ENCODE measurements at regions not wholly inside any gene's neighbourhood (a gene's known extent, or its start where the extent isn't known, plus 50 kb on each side); places are given as distances from the start of the nearest gene placed in this dataset.

DNA sequence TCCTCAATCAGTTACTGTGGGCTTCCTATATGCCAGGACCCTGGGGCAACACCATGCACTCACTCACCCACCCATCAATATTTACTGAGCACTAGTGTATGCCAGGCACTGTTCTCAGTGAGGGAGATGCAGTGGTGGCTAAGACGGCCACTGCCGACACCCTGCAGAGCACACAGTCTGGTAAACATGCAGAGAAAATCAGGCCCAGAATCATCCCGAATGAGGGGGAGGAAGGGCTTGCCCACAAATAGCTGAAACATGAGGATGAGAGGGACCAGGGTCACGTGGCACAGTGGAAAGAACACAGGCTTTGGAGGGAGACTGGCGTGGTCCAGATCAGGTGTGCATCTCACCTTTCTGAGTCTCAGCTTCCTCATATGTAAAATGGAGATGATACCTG, 89.2 kb upstream of the IGSF21 start:
- Histone ChIP-seq H3K56ac (replicated peaks; ENCODE audit: insufficient read length, low read depth, low read length) (no peak overlapping the region), H3K27me3 (replicated peaks in 1 of 4; ENCODE audit: control insufficient read depth in 3 of 4, extremely low read depth in 1 of 4, insufficient read depth in 3 of 4, low read length in 3 of 4) (peaks cover 0 to 7% (median 1%) of the 10 kb centered on the region in 4 experiments; a peak in 3 of 7 replicates), H3K14ac (ENCODE audit: insufficient read length) (no peak overlapping the region), H4K5ac (ENCODE audit: insufficient read length, low read depth, low read length) (no peak overlapping the region), H3K36me3 (ENCODE audit: control insufficient read depth in 2 of 4, insufficient read depth in 4 of 4, low read length in 3 of 4) (no peaks in the 10 kb centered on the region), H3K4me3 (ENCODE audit: extremely low read depth in 1 of 4, insufficient read depth in 2 of 4, low read depth in 3 of 4, low read length in 4 of 4) (no peak overlapping the region), H3K4me1 (replicated peaks in 1 of 4; ENCODE audit: control insufficient read depth in 3 of 4, insufficient read depth in 4 of 4, low read length in 3 of 4) (no peaks in the 10 kb centered on the region), H3K9me3 (ENCODE audit: insufficient read depth in 2 of 2, low read depth in 1 of 2, low read length in 1 of 2) (no peaks in the 10 kb centered on the region), H3K4me2 (ENCODE audit: insufficient read depth in 1 of 2, low read depth in 2 of 2, low read length in 2 of 2) (no peak overlapping the region), H3K23ac (ENCODE audit: insufficient read length) (no peak overlapping the region), H2BK15ac (ENCODE audit: low read length) (no peak overlapping the region), H3K4ac (replicated peaks; ENCODE audit: insufficient read length, low read depth, low read length) (no peak overlapping the region), H4K20me1 (replicated peaks in 1 of 2; ENCODE audit: control insufficient read depth in 1 of 2, insufficient read depth in 2 of 2, low read length in 2 of 2) (no peaks in the 10 kb centered on the region), H4K8ac (ENCODE audit: extremely low read depth, insufficient read depth, low read length) (no peak overlapping the region), H2BK12ac (ENCODE audit: low read depth, low read length) (no peak overlapping the region), H2BK5ac (ENCODE audit: low read depth, low read length) (no peak overlapping the region), H3K27ac (ENCODE audit: low read depth, low read length) (no peak overlapping the region), H3K9ac (replicated peaks in 1 of 4; ENCODE audit: extremely low read depth in 1 of 4, low read depth in 3 of 4, low read length in 3 of 4) (no peak overlapping the region), H3K23me2 (ENCODE audit: low read depth, low read length) (no peaks in the 10 kb centered on the region; the same call in none of the 2 replicates), H2BK20ac (ENCODE audit: low read length) (no peak overlapping the region), H3K79me1 (ENCODE audit: low read depth, low read length) (no peaks in the 10 kb centered on the region), H2AFZ (ENCODE audit: low read length) (no peak overlapping the region), H2AK5ac (ENCODE audit: low read depth, low read length) (no peak overlapping the region), H3K79me2 (ENCODE audit: control insufficient read depth in 1 of 2, insufficient read depth in 2 of 2, low read length in 2 of 2) (no peaks in the 10 kb centered on the region), H4K91ac (replicated peaks; ENCODE audit: insufficient read length, low read length) (no peak overlapping the region), H2BK120ac (replicated peaks; ENCODE audit: low read depth, low read length) (no peak overlapping the region), H3K18ac (ENCODE audit: extremely low read depth, low read length) (no peak overlapping the region)
- WGBS, 2 experiments (ENCODE audit: extremely low coverage in 1 of 2, insufficient coverage in 1 of 2, insufficient read length in 1 of 2, insufficient replicate concordance in 2 of 2, low coverage in 1 of 2, low lambda C conversion rate in 2 of 2, missing lambda C conversion rate in 1 of 2), result 78% methylated on average over 5 of the region's 5 CpGs; no CpG with 5 or more reads in 1 of the 2 experiments
- no peak for DNase-seq (ENCODE audit: low read depth in 1 of 2, low spot score in 2 of 2)
- ChIA-PET POLR2A (ENCODE audit: partially characterized antibody) (no interaction called here), CTCF (ENCODE audit: partially characterized antibody) (interaction anchor here (0.7 to 2.5 kb wide), 5 partner anchors 9 to 95 kb away, joined by 3 to 7 read pairs (median 3); no protein-coding TSS in a partner anchor)
- no peak for FAIRE-seq
- TF ChIP-seq POU5F1 (IDR thresholded peaks at IDR 0.05; ENCODE audit: low read depth, low read length), result no peak
- TF ChIP-seq YY1 (IDR thresholded peaks at IDR 0.05; ENCODE audit: low read depth, low read length), result no peak
- TF ChIP-seq SP2 (IDR thresholded peaks at IDR 0.05; ENCODE audit: low read length), result no peak
- no peak for TF ChIP-seq SUZ12 (IDR thresholded peaks at IDR 0.05; ENCODE audit: low read length)
- no peak for TF ChIP-seq RBBP5 (IDR thresholded peaks at IDR 0.05; ENCODE audit: borderline replicate concordance, low read depth, low read length)
- TF ChIP-seq CREB1 (IDR thresholded peaks at IDR 0.05), result no peak
- no peak for TF ChIP-seq POLR2AphosphoS5 (IDR thresholded peaks at IDR 0.05; ENCODE audit: low read depth, low read length)
- no peak for TF ChIP-seq KDM4A (IDR thresholded peaks at IDR 0.05; ENCODE audit: low read depth, low read length, severe bottlenecking)
- TF ChIP-seq CBX5 (IDR thresholded peaks at IDR 0.05; ENCODE audit: low read depth, low read length), result no peak
- TF ChIP-seq BCL11A (IDR thresholded peaks at IDR 0.05; ENCODE audit: low read depth in 2 of 2, low read length in 2 of 2), result no peak
- TF ChIP-seq EZH2 (IDR thresholded peaks at IDR 0.05; ENCODE audit: low read depth, low read length, severe bottlenecking), result no peak
- no peak for TF ChIP-seq SIRT6 (IDR thresholded peaks at IDR 0.05; ENCODE audit: low read length)
- no peak for TF ChIP-seq TEAD4 (IDR thresholded peaks at IDR 0.05; ENCODE audit: low read depth, low read length)
- TF ChIP-seq BACH1 (IDR thresholded peaks at IDR 0.05; ENCODE audit: low read length), result no peak
- TF ChIP-seq, protein P1, sequence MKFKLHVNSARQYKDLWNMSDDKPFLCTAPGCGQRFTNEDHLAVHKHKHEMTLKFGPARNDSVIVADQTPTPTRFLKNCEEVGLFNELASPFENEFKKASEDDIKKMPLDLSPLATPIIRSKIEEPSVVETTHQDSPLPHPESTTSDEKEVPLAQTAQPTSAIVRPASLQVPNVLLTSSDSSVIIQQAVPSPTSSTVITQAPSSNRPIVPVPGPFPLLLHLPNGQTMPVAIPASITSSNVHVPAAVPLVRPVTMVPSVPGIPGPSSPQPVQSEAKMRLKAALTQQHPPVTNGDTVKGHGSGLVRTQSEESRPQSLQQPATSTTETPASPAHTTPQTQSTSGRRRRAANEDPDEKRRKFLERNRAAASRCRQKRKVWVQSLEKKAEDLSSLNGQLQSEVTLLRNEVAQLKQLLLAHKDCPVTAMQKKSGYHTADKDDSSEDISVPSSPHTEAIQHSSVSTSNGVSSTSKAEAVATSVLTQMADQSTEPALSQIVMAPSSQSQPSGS (IDR thresholded peaks at IDR 0.05; ENCODE audit: low read length), result no peak
